HG02840 (cell line): ENCODE measurements at regions not wholly inside any gene's neighbourhood (a gene's known extent, or its start where the extent isn't known, plus 50 kb on each side); places are given as distances from the start of the nearest gene placed in this dataset.
"Not testable (repeated sequence)": the region's sequence is repeated elsewhere in the genome, so short reads cannot be mapped to it uniquely, and the experiment has no call there.

ENCODE experiments used
- ATAC-seq: cut with Tn5 transposase; IDR thresholded peaks from one replicate; pipeline ENCODE4 v1.9.1; 2021; ENCODE audit warnings: mild to moderate bottlenecking, moderate library complexity, moderate number of reproducible peaks; ENCODE audit not compliant: unreplicated experiment, low FRiP score

DNA sequence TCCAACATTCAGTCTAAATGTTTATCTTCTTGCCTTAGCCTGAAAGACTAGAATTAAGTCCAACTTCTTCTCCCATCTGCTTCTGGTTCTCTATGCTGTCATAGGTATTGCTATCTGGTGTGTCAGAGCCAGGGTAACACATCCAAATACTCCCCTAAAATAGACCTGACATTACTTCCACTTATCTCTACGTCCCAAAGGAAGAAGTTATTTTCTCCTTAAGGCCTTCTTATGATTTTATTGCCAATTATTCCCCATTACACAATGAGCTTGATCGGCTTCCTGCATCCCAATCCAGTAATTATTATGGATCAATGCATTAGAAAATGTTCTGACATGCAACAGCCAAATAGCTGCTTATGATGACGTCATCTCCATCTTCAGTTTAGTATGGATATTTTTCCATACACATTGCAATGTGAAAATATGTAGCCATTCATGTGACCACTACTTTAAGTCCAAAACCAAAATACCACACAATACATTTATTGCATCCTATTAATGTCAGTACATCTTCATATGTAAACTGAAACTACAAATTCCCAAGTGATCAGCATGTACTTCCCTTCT lies 555.5 kb downstream of the MAT2B start:
- ATAC-seq = no peak

DNA sequence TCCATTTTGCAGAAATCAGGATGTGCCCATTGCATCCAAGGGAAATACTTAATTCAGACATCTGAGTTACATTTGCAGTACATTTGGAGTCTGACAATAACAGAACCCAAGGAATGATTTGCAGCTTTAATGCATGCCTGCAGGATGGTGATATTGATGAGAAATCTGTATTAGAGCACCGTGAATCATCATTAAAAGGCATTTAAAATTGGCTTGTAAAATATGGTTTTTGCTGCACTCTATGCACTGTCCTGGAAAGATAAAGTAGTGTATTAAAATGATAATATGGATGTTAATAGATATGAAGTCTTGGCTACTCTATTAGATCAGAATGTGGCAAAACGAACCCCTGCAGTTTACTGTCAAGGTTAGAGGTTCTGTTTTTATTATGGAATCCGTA lies 556.9 kb downstream of the MAT2B start:
- no peak for ATAC-seq

DNA sequence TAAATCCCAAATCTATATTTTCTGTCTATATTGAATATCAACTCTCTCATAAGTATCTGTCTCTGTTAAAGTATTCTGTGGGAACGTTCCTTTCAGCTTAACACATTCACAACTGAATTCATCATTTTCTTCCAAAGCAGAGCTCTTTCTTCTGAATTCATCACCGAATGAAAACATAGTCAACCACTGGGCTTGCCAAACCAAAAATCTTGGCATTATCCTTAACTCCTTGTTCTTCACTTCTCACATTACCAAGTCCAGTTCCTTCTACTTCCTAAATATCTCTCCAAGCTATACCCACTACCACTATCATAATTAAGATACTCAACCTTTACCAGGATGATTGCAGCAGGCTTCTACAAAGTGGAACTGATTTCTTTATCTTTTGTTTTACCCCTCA lies 559.8 kb downstream of the MAT2B start:
- no peak for ATAC-seq

DNA sequence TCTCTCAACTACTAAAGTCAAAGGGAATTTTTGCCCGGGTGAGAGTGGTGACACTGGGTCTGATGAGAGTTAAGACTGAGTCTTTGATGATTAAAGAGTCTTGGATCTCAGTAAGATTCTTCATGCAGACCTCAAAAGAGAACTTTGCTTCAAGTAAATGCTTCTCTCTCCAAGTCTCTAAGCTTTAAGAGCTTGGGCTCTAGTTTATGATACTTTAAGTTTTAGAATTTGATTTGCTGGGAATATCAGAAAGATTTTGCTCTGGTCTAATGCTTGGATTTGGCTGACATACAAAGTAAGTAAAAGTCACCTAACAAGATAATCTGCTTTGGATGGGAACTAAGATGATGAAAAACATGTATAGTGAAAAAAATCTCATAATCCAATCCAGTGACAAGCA lies 566.3 kb downstream of the MAT2B start:
- ATAC-seq = no peak

DNA sequence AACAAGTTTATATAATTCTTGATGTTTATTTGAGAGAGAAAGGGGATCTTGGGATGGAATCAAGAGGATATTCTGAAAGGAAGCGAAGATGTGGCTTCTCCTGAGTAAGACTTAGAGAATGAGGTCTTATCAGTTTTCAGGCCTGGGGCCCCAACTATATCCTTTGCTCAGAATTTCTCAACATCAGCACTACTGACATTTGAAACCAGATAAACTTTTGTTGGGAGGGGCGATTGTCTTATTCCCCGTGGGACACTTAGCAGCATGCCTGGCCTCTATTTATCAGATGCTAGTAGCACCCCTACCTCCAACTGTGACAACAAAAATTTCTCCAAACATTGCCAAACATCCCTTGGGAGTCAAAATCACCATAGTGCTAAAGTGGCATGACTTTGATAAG lies 567.7 kb downstream of the MAT2B start:
- ATAC-seq = no peak

DNA sequence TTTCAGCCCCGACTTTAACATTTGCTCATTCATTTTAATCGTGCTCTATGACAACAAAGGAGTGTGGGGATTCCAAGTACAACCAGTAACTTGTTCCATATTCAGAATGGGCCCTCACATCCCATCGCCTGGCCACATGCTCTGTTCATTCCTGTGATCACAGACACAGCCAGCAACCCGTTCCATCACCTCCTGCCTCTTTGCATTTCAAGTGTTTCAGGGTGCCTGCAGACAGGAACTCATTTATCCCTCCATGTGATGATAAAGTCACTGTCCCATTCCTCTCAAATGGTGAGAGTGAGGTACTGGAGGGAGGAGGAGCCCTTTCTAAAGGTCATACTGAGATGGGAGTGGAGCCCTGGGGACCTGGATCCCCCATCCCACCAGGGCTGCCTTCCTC lies 571.1 kb downstream of the MAT2B start:
- ATAC-seq = no peak

DNA sequence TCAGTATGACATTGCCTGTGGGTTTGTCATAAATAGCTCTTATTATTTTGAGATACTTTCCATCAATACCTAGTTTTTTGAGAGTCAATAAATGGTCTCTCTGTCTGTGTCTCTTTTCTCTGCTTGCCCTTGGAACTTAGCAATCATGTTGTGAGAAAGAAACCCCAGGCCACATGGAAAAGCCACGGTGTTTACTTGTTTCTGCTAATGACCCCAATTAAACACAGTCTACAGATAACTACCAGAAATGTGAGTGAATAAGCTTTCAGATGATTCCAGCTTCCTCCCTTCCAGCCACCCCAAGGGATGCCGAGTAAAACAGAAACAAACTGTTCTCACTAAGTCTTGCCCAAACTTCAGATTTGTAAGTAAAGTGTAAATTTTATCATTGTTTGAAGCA lies 584.9 kb downstream of the MAT2B start:
- no peak for ATAC-seq

DNA sequence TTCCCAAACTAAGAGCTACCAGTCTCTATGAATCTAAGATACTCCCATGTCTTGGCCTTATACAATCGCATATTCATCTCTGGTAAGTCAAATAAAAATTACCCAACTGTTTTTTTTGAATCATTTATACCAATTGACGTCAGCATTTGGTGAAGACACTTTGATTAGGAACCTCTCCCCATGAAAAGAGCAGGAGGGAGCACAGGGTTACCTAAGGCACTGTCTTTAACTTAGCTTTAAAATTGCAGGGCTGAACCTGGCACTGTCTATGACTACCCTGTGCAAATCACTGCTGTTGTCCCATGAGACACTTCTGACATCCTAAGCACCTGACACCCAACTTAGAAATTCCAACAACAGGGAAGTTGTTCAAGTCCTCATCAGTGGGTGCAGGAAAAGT lies 586.4 kb downstream of the MAT2B start:
- no peak for ATAC-seq

DNA sequence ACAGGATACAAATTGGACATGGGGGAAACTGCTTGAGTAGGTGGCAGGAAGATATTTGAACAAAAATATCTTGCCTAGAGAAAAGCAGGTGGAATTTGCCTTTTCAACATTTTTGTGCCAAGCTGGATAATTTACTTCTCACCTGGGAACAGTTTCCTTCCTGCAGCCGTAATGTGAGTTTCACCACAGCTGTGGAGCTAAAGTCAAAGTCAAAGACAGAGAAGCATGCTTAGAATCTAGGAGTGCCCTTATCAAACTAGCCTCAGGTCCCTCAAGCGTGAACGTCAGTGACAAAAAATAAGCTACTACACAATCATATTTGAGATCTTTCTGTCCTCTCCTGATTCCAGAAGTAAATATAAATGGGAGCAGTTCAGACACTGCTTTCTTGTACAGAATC lies 588.9 kb downstream of the MAT2B start:
- no peak for ATAC-seq

DNA sequence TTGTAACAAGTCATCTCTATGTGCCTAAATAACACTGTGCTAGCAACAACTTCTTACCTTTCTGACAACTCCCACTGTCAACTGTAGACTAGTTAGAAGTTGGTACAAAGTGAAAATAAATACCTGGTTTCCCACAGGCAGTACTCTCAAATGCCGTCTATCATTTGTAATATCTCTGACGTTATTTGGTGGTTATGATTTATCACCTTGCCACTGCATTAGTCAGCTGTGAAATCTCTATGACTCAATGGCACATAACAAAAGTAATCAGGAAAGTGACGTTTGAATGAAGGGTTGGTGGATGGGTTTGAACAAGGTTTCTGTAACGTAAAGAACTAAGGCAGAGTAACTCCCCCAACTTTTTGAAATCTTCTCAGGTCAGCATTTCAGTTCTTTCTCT lies 592.3 kb downstream of the MAT2B start:
- ATAC-seq = no peak

DNA sequence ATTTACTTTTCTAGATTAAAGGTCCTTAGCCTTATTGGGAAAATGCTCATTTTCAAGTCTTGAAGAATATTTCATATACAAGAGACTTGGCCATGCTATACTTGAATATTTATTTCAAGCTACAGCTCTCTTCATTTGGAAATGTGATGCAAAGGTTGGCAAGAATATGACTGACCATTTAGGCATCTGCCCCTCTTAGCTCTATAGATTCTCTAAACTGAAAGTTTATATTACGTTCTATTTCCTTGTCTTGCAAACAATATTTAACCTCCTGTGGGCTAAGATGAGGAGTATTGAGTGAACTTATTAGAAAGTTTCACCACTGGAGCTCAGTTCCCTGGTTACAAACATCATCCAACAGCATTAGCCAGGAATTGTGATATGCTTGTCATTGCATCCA lies 593.1 kb downstream of the MAT2B start:
- no peak for ATAC-seq

DNA sequence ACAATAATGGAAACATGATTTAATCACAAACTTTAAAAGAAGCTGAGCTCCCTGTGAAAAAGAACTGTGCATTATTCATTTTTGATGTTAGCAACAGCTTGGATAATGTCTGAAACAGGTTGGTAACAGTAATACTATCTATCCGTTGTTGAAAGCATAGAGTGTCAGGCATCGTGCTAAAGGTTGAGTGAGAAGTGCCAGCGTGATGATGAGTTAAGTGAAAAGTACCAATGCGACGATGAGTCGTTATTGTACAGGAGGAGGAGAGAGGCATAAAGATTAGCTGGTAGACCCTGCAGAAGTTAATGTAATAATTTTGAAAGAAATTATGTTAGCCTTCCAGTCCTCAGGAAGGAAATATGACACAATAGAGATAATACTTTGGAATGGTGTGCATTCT lies 593.6 kb downstream of the MAT2B start:
- no peak for ATAC-seq

DNA sequence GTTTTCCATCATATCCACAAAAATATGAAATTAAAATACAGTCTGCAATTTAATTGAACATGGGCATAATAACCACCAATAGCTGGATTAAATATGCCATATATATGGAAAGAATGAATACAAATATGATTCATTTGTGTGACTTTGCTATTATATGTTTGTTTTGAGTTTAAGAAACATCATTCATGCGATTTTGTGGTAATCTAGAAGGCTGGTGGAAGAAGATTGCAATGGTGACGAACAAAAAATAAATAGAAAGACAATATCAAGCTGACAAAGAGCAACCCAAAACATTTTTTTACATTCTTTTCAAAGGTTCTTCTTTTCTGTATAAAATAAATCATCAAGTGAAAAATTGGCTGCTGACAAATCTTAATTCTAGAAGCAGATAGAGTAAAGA lies 610.0 kb downstream of the MAT2B start:
- ATAC-seq = no peak

DNA sequence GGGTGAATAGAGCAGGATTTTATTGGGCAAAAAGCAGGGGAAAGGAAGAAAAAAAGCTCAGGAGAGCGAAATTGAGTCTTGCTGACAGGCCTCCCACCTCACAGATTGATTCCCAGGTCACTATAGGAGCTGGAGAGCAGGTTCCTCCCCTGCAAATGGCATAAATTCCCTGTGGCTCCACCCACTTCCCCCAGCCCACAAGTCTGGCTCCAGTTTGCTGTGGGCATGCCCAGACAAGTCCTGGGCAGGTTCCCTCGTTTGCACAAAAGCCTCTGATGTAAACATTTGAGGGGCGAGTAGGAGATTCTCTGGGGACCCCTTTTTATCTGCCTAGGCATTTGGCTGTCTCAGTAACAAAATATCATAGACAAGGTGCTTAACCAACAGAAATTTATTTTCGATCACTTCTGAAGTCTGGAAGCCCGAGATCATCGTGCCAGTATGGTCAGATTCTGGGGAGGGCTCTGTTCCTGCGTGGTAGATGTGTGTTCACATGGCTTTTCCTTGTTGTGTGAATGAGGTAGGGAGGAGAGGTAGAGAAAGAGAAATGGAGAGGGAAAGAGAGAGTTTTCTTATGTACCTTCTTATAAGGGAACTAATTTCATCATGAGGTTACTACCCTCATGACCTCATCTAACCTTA lies 614.5 kb downstream of the MAT2B start:
- ATAC-seq = no peak

DNA sequence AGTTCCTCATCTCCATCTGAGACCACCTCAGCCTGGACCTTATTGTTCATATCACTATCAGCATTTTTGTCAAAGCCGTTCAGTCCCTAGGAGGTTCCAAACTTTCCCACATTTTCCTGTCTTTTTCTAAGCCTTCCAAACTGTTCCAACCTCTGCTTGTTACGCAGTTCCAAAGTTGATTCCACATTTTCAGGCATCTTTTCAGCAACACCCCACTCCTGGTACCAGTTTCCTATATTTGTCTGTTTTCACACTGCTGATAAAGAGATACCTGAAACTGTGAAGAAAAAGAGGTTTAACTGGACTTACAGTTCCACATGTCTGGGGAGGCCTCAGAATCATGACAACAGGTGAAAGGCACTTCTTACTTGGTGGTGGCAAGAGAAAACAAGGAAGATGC lies 622.1 kb downstream of the MAT2B start:
- no peak for ATAC-seq

DNA sequence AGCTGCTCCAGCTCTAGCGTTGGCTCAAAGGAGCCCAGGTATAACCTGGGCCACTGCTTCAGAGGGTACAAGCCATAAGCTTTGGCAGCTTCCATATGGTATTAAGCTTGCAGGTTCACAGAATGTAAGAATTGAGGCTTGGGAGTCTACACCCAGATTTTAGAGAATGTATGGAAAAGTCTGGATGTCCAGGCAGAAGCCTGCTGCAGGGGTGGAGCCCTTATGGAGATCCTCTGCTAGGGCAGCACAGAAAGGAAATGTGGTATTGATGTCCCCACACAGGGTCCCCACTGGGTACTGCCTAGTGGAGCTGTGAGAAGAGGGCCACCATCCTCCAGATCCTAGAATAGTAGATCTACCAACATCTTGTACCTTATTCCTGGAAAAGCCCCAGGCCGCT lies 626.9 kb downstream of the MAT2B start:
- ATAC-seq = no peak

DNA sequence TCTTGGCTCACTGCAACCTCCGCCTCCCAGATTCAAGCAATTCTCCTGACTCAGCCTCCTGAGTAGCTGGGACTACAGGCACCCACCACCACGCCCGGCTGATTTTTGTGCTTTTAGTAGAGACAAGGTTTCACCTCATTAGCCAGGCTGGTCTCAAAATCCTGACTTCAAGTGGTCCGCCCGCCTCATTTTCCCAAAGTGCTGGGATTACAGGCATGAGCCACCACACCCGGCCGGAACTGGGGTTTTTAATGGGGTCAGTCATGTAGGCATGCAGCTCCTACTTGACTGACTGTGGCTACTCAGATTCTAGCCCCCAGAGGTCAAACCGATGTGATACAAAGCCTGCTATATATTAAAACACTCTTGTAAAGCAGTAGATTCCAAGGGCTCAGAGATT lies 631.7 kb downstream of the MAT2B start:
- ATAC-seq = no peak

DNA sequence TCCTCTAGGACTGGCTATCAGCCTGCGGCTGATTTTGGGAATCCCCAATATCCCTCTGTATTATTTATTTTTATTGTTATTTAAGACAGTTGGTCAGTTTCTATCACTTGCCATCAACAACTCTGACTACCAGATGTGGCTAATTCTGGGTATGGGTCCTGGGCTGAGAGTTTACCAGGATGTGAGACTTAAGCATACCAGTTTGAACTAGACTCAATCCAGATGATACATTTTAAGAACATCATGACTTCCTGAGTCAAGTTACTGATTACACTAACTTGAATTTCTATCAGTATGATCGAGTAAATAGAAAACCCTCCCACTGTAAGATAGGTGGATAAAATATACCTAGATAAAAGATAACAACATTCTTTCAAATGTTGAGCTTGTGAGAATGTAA lies 634.0 kb downstream of the MAT2B start:
- ATAC-seq = no peak

DNA sequence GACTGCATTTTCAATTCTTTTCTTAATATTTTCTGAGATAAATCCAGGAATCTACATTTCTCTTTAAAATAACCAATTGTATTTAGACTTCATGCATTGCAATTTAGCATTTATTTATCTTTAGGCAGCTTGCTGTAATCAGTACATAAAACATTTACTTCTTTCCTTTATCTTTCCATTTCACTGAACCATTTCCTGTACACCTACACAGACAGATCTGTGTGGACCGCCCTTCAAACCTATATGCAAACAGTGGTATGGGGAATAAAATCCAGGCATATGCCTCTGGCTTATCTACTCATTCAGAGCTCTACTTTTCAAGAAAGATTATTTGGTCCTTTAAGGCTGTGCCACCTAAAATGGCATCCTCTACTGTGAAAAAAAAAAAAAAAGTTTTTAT lies 640.0 kb downstream of the MAT2B start:
- no peak for ATAC-seq

DNA sequence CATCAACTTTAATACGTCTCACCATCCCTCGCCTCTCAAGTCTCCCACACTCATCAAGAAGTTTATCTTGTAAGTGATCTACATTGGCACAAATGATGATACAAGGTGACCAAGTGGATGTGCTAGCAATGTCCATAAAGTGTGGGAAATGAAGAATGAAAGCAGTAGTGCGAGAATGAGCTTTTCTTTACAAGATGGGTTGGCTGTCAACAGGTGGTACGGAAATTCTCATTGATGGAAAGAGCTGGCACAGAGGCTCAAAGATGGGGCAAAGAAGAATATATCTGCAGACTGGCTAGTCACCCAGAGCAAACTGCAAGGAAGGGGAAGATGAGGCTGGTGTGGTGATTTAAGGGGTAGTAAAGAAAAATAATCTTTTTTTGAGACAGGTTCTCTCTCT lies 640.8 kb downstream of the MAT2B start:
- no peak for ATAC-seq

DNA sequence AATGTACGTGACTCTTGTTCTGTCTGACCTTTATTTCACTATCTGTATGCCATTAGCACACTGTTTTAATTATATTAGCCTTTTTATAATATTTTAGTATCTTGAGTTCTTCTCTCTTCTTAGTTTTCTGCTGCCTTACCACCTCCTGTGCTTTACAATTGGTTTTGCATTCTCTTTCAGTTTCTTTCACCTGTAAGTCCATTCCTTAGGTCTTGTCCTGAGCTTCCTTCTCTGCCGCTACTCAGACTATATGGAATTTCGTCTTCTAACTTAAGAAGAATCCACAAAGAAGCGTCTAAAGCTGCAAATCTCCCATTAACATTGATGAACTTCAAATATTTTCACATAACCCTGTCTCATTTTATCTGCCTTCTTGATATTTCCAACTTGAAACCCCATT lies 642.9 kb downstream of the MAT2B start:
- ATAC-seq = no peak

DNA sequence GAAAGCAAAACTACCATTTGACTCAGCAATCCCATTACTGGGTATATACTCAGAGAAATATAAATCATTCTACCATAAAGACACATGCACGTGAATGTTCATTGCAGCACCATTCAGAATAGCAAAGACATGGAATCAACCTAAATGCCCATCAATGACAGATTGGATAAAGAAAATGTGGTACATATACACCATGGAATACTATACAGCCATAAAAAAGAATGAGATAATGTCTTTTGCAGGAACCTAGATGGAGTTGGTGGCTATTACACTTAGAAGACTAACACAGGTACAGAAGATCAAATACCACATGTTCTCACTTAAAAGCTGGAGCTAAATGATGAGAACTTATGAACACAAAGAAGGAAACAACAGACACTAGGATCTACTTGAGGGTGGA lies 647.1 kb downstream of the MAT2B start:
- not testable (repeated sequence) for ATAC-seq
